IMR-90 (cell line): ENCODE measurements at regions not wholly inside any gene's neighbourhood (a gene's known extent, or its start where the extent isn't known, plus 50 kb on each side); places are given as distances from the start of the nearest gene placed in this dataset.

Experiments
- ATAC-seq: fragments of 200-7000 bp; cut with Tn5 transposase; 2 replicates; pipeline ENCODE4 v1.9.1; 2020; ENCODE audit warnings: low read depth, mild to moderate bottlenecking, moderate library complexity
- BruUV-seq: library from RNA; stranded (reverse); fragments of 400-500 nt; replicated peaks from 2 replicates; lab custom pipeline; 2021; lab: Mats Ljungman, UMichigan
- CTCF ChIA-PET: fragments of 300-600 bp; formaldehyde crosslinking; extraction: SDS; loops from one replicate; lab custom pipeline; 2021; ENCODE audit warnings: antibody characterized with exemption; lab: Yijun Ruan, JAX
- POLR2A ChIA-PET: fragments of 300-600 bp; sonication (Branson Sonifier 250); formaldehyde crosslinking; loops from one replicate; lab custom pipeline; 2022; ENCODE audit warnings: antibody characterized with exemption; ENCODE audit not compliant: unreplicated experiment; lab: Charles Lee
- DNase-seq: peaks from one replicate; pipeline ENCODE4 v3.0.0; 2013
- H2AFZ ChIP-seq: replicated peaks from 2 replicates; pipeline ENCODE3; 2013; ENCODE audit warnings: low read length, mild to moderate bottlenecking; ENCODE audit not compliant: poor library complexity
- H2AK5ac ChIP-seq: 2 replicates; pipeline ENCODE4 v1.6.1; 2013; ENCODE audit warnings: low read depth, low read length, inconsistent platforms
- H2AK9ac ChIP-seq: replicated peaks from 2 replicates; pipeline ENCODE3; 2013; ENCODE audit warnings: mild to moderate bottlenecking, low read depth, low read length, moderate library complexity; ENCODE audit not compliant: poor library complexity
- H2BK120ac ChIP-seq: 2 replicates; pipeline ENCODE4 v1.6.1; 2013; ENCODE audit warnings: low read depth, low read length, inconsistent platforms
- H2BK15ac ChIP-seq: 3 replicates; pipeline ENCODE4 v1.6.1; 2013; ENCODE audit warnings: low read depth, low read length, inconsistent platforms
- H2BK20ac ChIP-seq: 2 replicates; pipeline ENCODE4 v1.6.1; 2013; ENCODE audit warnings: low read depth, mild to moderate bottlenecking, inconsistent platforms, low read length, moderate library complexity
- H2BK5ac ChIP-seq: 2 replicates; pipeline ENCODE4 v1.6.1; 2013; ENCODE audit warnings: mild to moderate bottlenecking, low read depth, low read length, inconsistent platforms; ENCODE audit not compliant: poor library complexity, severe bottlenecking
- H3K14ac ChIP-seq: replicated peaks from 2 replicates; pipeline ENCODE4 v1.6.1; 2013; ENCODE audit warnings: low read depth, low read length, inconsistent platforms
- H3K18ac ChIP-seq: 2 replicates; pipeline ENCODE4 v1.6.1; 2013; ENCODE audit warnings: low read depth, low read length, control low read depth
- H3K23ac ChIP-seq: 2 replicates; pipeline ENCODE4 v1.6.1; 2013; ENCODE audit warnings: low read depth, low read length, inconsistent platforms
- H3K27ac ChIP-seq: 2 replicates; pipeline ENCODE4 v1.5.1; 2013; ENCODE audit warnings: mild to moderate bottlenecking, control low read depth, low read length; ENCODE audit not compliant: insufficient read depth
- H3K27me3 ChIP-seq: 2 replicates; pipeline ENCODE4 v1.6.1; 2013; ENCODE audit warnings: low read length; ENCODE audit not compliant: control insufficient read depth, insufficient read depth
- H3K36me3 ChIP-seq: 2 replicates; pipeline ENCODE4 v1.6.1; 2013; ENCODE audit warnings: low read length, mixed read lengths; ENCODE audit not compliant: control insufficient read depth, insufficient read depth
- H3K4ac ChIP-seq: 2 replicates; pipeline ENCODE4 v1.6.1; 2013; ENCODE audit warnings: low read depth, low read length, inconsistent platforms
- H3K4me1 ChIP-seq: 2 replicates; pipeline ENCODE4 v1.6.1; 2013; ENCODE audit warnings: low read length, mixed read lengths; ENCODE audit not compliant: control insufficient read depth, insufficient read depth
- H3K4me2 ChIP-seq: 2 replicates; pipeline ENCODE4 v1.6.1; 2013; ENCODE audit warnings: low read depth, mild to moderate bottlenecking, control low read depth, low read length, moderate library complexity
- H3K4me3 ChIP-seq: 2 replicates; pipeline ENCODE4 v1.5.1; 2013; ENCODE audit warnings: low read depth, mild to moderate bottlenecking, control low read depth, low read length, moderate library complexity; ENCODE audit not compliant: insufficient read depth
- H3K56ac ChIP-seq: 2 replicates; pipeline ENCODE4 v1.6.1; 2013; ENCODE audit warnings: low read length, inconsistent platforms; ENCODE audit not compliant: insufficient read depth; ENCODE audit errors: extremely low read depth
- H3K79me1 ChIP-seq, 2 experiments: 2 replicates each; pipeline ENCODE4 v1.6.1; 2013; ENCODE audit warnings: low read length in 2 of 2, inconsistent platforms in 1 of 2, low read depth in 1 of 2
- H3K9ac ChIP-seq: 2 replicates; pipeline ENCODE4 v1.6.1; 2013; ENCODE audit warnings: low read depth, low read length, control low read depth
- H3K9me1 ChIP-seq: 2 replicates; pipeline ENCODE4 v1.6.1; 2013; ENCODE audit warnings: low read length, inconsistent platforms; ENCODE audit not compliant: insufficient read depth
- H3K9me3 ChIP-seq: 2 replicates; pipeline ENCODE4 v1.6.1; 2013; ENCODE audit warnings: low read length; ENCODE audit not compliant: control insufficient read depth, insufficient read depth
- H4K20me1 ChIP-seq: 2 replicates; pipeline ENCODE4 v1.6.1; 2013; ENCODE audit warnings: low read length, inconsistent platforms; ENCODE audit not compliant: insufficient read depth
- H4K5ac ChIP-seq: 2 replicates; pipeline ENCODE4 v1.6.1; 2013; ENCODE audit warnings: mild to moderate bottlenecking, low read depth, low read length, control low read depth
- H4K8ac ChIP-seq, 2 experiments: 2 replicates each; pipeline ENCODE4 v1.6.1; 2013; ENCODE audit warnings: low read depth in 2 of 2, low read length in 2 of 2, control low read depth in 1 of 2, inconsistent platforms in 1 of 2
- H4K91ac ChIP-seq: 2 replicates; pipeline ENCODE4 v1.6.1; 2013; ENCODE audit warnings: low read depth, low read length, inconsistent platforms; ENCODE audit not compliant: insufficient read depth
- BHLHE40 ChIP-seq: fragments of 150-350 bp; IDR thresholded peaks from 2 replicates; pipeline ENCODE4 v1.6.1; 2016; ENCODE audit warnings: mild to moderate bottlenecking, low read depth, low read length
- CEBPB ChIP-seq: IDR thresholded peaks from 2 replicates; pipeline ENCODE4 v1.6.1; 2012; ENCODE audit warnings: low read depth, low read length, improper control_type of control experiment
- CHD1 ChIP-seq: IDR thresholded peaks from 2 replicates; pipeline ENCODE4 v1.6.1; 2012; ENCODE audit warnings: low read depth, low read length, improper control_type of control experiment
- CTCF ChIP-seq: conservative IDR thresholded peaks from 2 replicates; pipeline ENCODE4 v1.5.1; 2012; ENCODE audit warnings: mild to moderate bottlenecking, low read depth, low read length, improper control_type of control experiment
- FOS ChIP-seq: fragments of 150-350 bp; IDR thresholded peaks from 2 replicates; pipeline ENCODE4 v1.6.1; 2016; ENCODE audit warnings: low read depth, low read length
- MAFK ChIP-seq: IDR thresholded peaks from 2 replicates; pipeline ENCODE4 v1.6.1; 2012; ENCODE audit warnings: low read depth, low read length, improper control_type of control experiment
- MAZ ChIP-seq: IDR thresholded peaks from 2 replicates; pipeline ENCODE4 v1.6.1; 2012; ENCODE audit warnings: low read depth, mild to moderate bottlenecking, low read length, improper control_type of control experiment, moderate library complexity, borderline replicate concordance
- MXI1 ChIP-seq: IDR thresholded peaks from 2 replicates; pipeline ENCODE4 v1.6.1; 2012; ENCODE audit warnings: low read depth, mild to moderate bottlenecking, low read length, moderate library complexity, borderline replicate concordance
- NFE2L2 ChIP-seq: fragments of 150-350 bp; IDR thresholded peaks from 2 replicates; pipeline ENCODE4 v1.6.1; 2016; ENCODE audit warnings: low read depth, mild to moderate bottlenecking, low read length
- POLR2A ChIP-seq: IDR thresholded peaks from 2 replicates; pipeline ENCODE4 v1.6.1; 2012; ENCODE audit warnings: mild to moderate bottlenecking, low read depth, low read length
- RAD21 ChIP-seq: IDR thresholded peaks from 2 replicates; pipeline ENCODE4 v1.6.1; 2012; ENCODE audit warnings: low read length, improper control_type of control experiment
- RCOR1 ChIP-seq: IDR thresholded peaks from 2 replicates; pipeline ENCODE4 v1.6.1; 2012; ENCODE audit warnings: mild to moderate bottlenecking, low read length, improper control_type of control experiment; ENCODE audit not compliant: insufficient replicate concordance
- RFX5 ChIP-seq: IDR thresholded peaks from 2 replicates; pipeline ENCODE4 v1.8.0; 2012; ENCODE audit warnings: low read depth, mild to moderate bottlenecking, low read length, moderate library complexity
- SMC3 ChIP-seq: fragments of 150-350 bp; IDR thresholded peaks from 2 replicates; pipeline ENCODE4 v1.6.1; 2016; ENCODE audit warnings: low read depth, mild to moderate bottlenecking, antibody characterized with exemption, low read length, moderate library complexity
- USF2 ChIP-seq: fragments of 150-350 bp; IDR thresholded peaks from 2 replicates; pipeline ENCODE4 v1.6.1; 2017; ENCODE audit warnings: mild to moderate bottlenecking, antibody characterized with exemption, low read length, low read depth
- WGBS, 2 experiments: methylation state at CpG; one replicate each; pipeline versions ENCODE4 v1.1.5 to v1.1.7; 2013; ENCODE audit warnings: missing lambda C conversion rate in 2 of 2; ENCODE audit not compliant: insufficient read length in 1 of 2; ENCODE audit errors: extremely low coverage in 2 of 2; 5-methylcytosine and 5-hydroxymethylcytosine counted together
- dilution Hi-C: fragments of 300-500 bp; cut with HindIII; formaldehyde crosslinking; loops from one replicate; pipeline ENCODE4 v1.14.3; 2018; ENCODE audit warnings: low sequenced_read_pairs; ENCODE audit not compliant: unreplicated experiment
- in situ Hi-C: fragments of 300-500 bp; cut with MboI; formaldehyde crosslinking; loops from 3 replicates; pipeline ENCODE4 v1.14.3; 2019; ENCODE audit warnings: low sequenced_read_pairs, inconsistent platforms, mixed read lengths
- intact Hi-C: fragments of 100-400 bp; cut with micrococcal nuclease; formaldehyde crosslinking; loops from 2 replicates; pipeline ENCODE4 v1.10.0; 2022
- TF ChIP-seq, protein P1 (sequence below): fragments of 150-350 bp; IDR thresholded peaks from 2 replicates; pipeline ENCODE4 v1.6.1; 2016; ENCODE audit warnings: low read depth, mild to moderate bottlenecking, low read length, moderate library complexity, borderline replicate concordance

DNA sequence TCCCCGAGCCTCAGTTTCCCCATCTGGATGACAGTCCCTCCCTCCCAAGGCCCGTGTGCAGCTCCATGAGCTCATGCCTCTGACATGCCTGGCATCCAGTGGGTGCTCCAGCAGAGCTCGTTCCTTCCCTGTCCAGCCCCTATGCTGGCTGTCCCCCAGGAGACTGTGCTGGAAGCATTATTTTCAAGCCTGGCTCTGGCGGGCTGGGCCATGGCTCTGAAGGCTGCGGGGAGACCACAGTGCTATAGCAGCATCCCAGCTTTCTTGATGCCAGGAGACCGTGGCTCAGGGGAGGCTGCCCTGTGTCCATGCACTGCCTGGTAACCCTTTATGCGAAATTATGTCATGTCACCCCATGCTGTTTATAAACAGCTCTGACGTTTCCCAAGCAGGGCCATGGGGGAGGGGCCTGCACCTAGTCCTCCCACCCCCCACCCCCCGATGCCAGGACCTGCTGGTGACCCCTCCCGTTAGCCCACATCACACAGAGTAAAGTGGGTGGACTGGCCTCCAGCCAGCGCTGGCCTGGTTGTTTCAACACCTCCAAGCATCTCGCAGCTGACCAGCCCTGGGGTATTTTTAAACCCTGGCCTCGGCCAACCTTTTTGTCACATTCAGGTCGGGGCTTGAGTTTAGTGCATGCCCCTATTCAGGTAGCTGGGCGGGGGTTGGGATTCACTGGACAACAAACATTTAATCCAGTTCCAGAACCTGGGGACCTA, 105.9 kb upstream of the ZNF716 start:
- ChIA-PET CTCF (no interaction called here), POLR2A (no interaction called here)
- H2AFZ ChIP-seq, result no peak overlapping the region
- no peak overlapping the region for H4K8ac ChIP-seq
- H3K9me1 ChIP-seq, result no peaks in the 10 kb centered on the region
- no peak for DNase-seq
- no peak overlapping the region for H2BK5ac ChIP-seq
- H3K4me3 ChIP-seq, result no peak overlapping the region
- H3K56ac ChIP-seq, result no peak overlapping the region
- dilution Hi-C loops (no loop called here), in situ Hi-C loops (no loop called here), intact Hi-C loops (no loop called here)
- no peaks in the 10 kb centered on the region for H3K4me1 ChIP-seq
- peaks cover 28% of the 10 kb centered on the region; the same call in 1 of the 2 replicates for H3K9me3 ChIP-seq
- H3K27me3 ChIP-seq, result no peaks in the 10 kb centered on the region
- BruUV-seq, result no TSS peak
- H3K9ac ChIP-seq, result no peak overlapping the region
- no peaks in the 10 kb centered on the region for H3K79me1 ChIP-seq
- H2AK9ac ChIP-seq, result no peak overlapping the region
- no peak for ATAC-seq
- H3K36me3 ChIP-seq, result no peaks in the 10 kb centered on the region
- no peaks in the 10 kb centered on the region for H4K20me1 ChIP-seq
- H3K27ac ChIP-seq, result no peak overlapping the region
- no peak overlapping the region for H4K91ac ChIP-seq
- no peak overlapping the region for H3K18ac ChIP-seq
- TF ChIP-seq FOS (no peak), RAD21 (no peak), NFE2L2 (no peak), CTCF (no peak), RFX5 (no peak), MAFK (no peak), USF2 (no peak), POLR2A (no peak), BHLHE40 (no peak), MAZ (no peak), MXI1 (no peak), RCOR1 (no peak), CEBPB (no peak), CHD1 (no peak), SMC3 (no peak)
- TF ChIP-seq, protein P1, sequence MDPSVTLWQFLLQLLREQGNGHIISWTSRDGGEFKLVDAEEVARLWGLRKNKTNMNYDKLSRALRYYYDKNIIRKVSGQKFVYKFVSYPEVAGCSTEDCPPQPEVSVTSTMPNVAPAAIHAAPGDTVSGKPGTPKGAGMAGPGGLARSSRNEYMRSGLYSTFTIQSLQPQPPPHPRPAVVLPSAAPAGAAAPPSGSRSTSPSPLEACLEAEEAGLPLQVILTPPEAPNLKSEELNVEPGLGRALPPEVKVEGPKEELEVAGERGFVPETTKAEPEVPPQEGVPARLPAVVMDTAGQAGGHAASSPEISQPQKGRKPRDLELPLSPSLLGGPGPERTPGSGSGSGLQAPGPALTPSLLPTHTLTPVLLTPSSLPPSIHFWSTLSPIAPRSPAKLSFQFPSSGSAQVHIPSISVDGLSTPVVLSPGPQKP, result no peak
- no peak overlapping the region for H3K4ac ChIP-seq
- H3K23ac ChIP-seq, result no peak overlapping the region
- H2BK15ac ChIP-seq, result no peak overlapping the region
- no peak overlapping the region for H3K14ac ChIP-seq
- H3K4me2 ChIP-seq, result no peak overlapping the region
- no peak overlapping the region for H4K5ac ChIP-seq
- WGBS, 2 experiments, result 66% methylated on average over 4 of the region's 15 CpGs; no CpG with 5 or more reads in 1 of the 2 experiments
- no peak overlapping the region for H2BK120ac ChIP-seq
- no peak overlapping the region for H2BK20ac ChIP-seq
- no peak overlapping the region for H2AK5ac ChIP-seq
